HG03025 (cell line): ENCODE measurements at regions not wholly inside any gene's neighbourhood (a gene's known extent, or its start where the extent isn't known, plus 50 kb on each side); places are given as distances from the start of the nearest gene placed in this dataset.

Experiments
- ATAC-seq: cut with Tn5 transposase; IDR thresholded peaks from one replicate; pipeline ENCODE4 v1.9.1; 2021; ENCODE audit warnings: mild to moderate bottlenecking, moderate library complexity; ENCODE audit not compliant: unreplicated experiment, low FRiP score

DNA sequence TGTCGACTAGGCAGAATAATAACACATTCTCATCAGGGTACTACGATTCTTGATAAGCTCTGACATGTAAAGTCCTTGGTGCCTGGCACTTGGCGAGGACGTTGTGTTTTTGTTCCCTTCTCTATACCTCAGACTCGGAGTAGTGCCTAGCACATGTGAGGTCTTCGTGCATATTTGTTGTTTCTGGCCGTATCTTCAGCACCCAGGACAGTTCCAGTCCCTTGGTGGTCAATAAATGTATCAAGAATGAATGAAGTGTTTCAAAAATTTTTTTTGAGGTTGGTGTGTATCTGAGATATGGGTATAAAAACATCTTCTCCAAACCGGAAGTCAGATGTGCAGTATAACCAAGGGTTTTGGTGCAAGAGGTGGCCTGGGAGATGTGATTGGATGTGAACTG is 198.2 kb downstream of the AACS start:
- ATAC-seq, result no peak

GRCh38 chr12:125267114-125267513 is 201.9 kb downstream of the AACS start:
- no peak for ATAC-seq

DNA sequence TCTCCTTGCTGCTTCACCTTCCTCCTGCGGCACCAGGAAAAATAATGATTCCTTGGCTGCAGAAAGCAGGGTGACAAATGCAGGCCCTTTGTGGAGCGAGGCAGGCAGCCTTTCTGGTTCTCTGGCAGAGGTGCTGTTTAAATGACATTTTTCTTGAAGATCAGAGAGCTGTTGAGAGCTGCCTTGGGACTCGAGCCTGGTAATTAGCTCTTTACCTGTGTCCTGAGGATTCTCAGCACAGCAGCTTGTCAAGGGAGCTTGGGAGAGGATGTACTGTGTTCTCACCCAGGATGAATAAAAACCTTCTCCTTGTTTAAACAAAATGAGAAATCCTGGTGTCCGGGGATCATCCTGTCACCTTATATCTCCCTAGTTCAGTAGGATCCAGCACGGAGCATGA is 204.0 kb downstream of the AACS start:
- no peak for ATAC-seq

DNA sequence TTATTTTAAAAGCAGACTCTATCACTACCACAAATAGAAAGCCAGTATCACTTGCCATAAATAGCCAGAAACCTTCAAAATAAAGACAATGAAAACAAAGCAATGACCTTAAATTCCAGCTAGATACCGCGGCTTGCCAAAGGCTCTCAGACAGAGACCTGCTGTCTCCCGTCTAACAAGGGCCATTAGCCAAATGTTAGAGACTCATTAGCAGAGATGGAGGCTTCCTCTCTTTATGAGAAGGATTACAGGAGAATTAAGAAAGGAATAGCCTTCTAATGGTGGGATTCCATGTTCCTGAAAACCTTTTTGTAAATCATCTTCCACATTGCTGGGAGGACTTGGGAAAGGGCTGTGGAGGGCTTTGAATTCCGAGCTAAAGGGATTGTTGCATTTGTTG is 206.7 kb downstream of the AACS start:
- no peak for ATAC-seq

- no peak for ATAC-seq
These were observed 207.2 kb downstream of the AACS start for GRCh38 chr12:125272383-125272933.

- ATAC-seq, result no peak
These were observed 211.3 kb downstream of the AACS start for GRCh38 chr12:125276567-125276966.

DNA sequence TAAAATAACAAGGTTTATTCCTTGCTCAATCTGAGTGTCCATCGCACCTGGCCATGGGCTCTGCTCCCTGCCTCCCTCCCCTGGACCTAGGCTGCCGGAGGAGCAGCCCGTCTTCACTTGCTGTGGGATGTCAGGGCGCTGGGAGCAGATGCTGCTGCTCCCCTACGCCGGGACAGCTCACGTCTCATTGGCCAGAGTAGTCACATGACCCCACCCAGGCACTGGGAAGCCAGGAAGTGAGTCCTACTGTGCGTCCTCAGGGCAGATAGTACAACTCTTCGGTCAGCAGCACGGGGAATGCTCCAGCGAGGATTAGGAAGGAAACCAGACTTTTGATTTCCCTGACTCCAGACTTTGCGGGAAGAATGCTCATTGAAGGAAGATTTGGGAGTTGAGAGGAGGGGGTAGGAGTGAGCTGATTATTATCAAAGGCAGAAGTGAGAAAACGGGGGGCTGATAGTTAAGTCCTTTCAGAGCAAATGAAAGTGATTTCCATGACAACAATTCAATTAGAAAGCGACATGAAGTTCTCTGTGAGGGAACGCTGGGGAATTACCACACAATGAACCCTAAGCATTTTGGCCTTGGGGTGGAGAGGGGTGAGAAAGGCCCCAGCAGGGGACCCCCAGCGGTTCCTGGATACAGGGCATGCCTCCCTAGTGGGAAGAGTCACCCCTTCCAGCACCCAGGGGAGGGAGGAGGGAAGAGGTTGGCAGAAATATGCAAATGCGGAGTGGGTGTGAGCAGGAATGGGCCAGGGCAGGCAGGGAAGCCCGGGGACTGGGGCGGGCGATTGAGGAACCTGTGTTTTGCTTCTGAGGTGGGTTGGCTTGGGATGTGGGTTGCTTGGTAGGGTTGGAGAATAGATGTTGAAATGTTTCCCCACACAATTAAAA is 215.5 kb downstream of the AACS start:
- no peak for ATAC-seq

DNA sequence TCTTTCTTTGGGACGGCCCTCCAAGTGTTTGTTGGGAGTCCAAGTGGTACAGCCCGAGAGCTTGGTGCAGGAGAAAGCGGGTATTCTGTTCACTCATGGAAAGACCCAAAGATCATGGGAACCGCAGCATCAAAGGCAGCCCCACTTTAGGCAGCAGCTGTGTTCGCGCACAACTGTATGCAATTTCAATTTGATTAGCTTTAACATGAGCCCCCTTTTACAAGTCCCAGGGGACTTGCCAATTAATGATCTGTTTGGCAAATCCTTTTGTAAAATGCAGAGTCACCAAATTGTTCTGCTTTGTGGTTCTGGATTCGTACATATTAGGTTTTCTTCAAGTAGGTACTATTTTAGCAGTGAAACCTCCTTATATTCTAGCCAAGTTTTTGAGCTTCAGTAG is 217.7 kb downstream of the AACS start:
- ATAC-seq, result no peak

- no peak for ATAC-seq
These were observed 218.3 kb downstream of the AACS start for GRCh38 chr12:125283521-125283920.

GRCh38 chr12:125284087-125284486 is 218.9 kb downstream of the AACS start:
- ATAC-seq, result no peak

DNA sequence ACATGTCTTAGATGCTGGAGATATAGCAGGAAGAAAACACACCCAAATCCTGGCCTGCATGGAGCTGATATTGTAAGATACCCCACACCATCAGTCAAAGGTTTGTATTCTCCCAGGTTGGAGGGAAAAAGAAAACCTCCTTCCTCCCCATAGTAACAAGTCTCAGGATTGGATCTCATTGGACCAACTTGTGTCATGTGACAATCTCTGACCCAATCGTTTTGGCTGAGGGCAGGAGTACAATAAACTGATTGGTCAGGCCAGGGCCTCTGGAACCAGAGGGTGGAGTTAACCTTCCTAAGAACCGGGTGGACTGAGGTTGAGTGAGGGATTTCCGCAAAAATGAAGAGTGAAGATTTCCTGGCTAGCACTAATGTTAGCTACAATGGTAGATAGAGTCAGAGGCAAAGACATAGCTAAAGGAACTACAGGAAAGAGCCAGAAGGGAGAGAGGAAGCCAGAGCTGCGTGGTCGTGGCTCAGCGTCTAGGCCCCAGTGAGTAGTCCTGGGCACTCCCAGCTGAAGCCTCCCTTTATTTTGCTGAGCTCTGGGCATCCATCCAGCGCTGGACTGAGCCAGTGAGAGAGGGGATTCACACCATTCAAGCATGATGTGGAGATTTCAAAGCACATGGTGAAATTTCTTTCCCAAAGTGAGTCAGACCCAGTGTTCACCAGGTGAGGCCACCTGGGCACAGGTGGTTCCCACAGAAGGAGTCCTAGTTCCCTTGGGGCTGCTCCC is 219.9 kb downstream of the AACS start:
- ATAC-seq, result no peak

GRCh38 chr12:125286005-125286727 is 220.9 kb downstream of the AACS start:
- ATAC-seq, result no peak

DNA sequence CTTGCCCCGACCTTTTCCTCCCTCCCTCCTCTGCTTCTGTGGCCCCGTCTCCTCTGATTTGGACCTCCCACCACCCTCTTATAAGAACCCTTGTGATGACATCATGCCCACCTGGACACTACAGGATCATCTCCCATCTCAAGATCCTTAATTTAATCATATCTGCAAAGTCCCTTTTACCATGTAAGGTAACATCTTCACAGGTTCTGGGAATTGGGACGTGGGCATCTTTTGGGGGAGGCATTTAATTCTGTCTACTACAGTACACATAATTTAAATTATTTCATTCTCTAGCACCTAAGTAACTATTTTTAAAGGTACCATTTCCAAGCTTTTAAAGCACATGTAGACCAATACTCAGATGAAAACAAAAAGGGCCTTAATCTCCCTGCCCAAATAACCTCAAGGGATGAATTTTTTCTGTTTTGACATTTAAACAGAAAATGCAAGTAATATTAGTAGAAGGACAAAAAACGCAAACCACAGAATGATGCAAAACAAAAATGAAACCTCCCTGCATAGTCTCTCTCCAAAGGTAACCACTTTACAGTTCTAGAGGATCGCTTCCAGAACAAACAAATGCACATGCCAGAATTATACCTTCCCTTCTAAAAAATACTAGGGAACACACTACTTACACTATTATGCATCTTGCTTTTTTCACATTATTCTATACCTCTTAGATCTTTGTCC is 222.1 kb downstream of the AACS start:
- no peak for ATAC-seq

GRCh38 chr12:125288931-125289928 is 224.0 kb downstream of the AACS start:
- no peak for ATAC-seq

DNA sequence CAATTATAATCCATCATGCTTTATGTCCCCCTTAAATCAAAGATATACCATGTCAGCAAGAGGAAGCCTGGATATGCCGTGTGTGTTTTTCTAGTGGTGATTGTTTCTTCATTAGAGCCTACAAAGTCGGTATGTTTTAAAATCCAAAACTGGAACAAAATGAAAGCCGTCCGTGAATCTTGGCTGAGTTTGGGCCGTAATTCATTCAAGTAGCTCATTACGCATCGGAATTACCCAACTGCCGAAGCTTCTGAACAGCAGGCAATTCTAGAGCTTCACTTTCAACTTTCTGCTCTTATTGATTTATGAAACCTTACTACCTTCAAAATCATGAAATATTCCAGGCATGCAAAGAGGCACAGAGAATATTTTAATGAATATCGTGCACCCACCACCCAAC is 224.7 kb downstream of the AACS start:
- no peak for ATAC-seq

- ATAC-seq, result no peak
These were observed 227.5 kb downstream of the AACS start for GRCh38 chr12:125292700-125293099.

DNA sequence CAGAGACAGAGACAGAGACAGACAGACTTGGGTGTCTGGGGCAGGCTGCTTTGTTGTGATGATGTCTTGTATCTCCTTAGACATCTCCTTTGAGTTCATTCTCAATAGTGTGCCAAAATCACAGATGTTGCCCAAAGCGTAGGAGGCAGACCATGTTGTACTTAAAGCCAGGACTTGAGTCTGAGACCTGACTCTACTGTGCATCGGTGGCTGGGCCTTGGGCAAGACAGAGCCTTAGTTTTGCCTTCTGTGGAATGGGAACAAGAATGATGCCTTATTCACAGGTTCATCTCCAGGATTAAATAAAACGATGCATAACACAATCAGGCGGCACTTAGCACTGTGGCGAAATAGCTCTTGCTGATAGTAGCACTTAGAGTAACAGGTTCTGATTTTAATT is 230.3 kb downstream of the AACS start:
- no peak for ATAC-seq

- ATAC-seq, result no peak
These were observed 231.5 kb downstream of the AACS start for GRCh38 chr12:125296701-125297100.

- no peak for ATAC-seq
These were observed 234.6 kb downstream of the AACS start for GRCh38 chr12:125299840-125300239.
